Left hindlimb (tissue), 1 donor: ENCODE measurements at regions not wholly inside any gene's neighbourhood (a gene's known extent, or its start where the extent isn't known, plus 50 kb on each side); places are given as distances from the start of the nearest gene placed in this dataset.
"Not testable (repeated sequence)": the region's sequence is repeated elsewhere in the genome, so short reads cannot be mapped to it uniquely, and the experiment has no call there.

Experiments used
- DNase-seq: peaks from one replicate; pipeline ENCODE4 v3.0.0-alpha.2; 2018

DNA sequence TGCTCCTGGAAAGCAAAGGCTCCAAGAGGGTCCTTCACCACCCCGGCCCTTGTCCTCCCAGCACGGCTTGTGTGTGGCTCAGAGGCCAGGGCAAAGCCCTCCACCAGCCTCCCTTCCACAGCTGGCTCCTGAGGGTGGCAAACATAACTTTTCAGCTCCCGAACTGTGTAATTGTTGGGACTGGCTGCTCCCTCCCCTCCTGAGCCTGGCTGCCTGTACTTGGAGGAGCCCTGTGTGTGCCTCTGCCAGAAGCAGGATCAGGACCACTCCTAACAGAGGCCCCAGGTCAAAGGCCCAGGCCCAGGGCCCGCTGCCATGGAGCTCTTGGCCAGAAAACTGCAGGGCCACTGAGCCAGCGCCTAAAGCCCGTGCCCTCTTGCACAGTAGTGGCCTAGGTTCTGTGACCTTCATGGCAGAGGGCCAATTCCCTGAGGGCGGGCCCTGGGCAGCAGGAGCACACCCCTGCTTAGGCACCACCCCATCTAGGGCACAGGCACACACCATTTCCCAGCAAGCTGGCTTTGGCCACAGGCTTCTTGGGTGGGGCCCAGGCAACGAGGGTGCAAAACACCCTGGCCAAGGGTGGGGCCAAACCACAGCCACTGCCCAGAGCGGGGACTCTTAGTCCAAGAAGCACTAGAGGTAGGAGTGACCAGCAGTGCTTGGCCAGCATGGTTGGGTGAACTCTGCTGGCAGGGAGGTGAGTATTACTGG is 201.2 kb downstream of the TBC1D2B start:
- DNase-seq: not testable (repeated sequence)

DNA sequence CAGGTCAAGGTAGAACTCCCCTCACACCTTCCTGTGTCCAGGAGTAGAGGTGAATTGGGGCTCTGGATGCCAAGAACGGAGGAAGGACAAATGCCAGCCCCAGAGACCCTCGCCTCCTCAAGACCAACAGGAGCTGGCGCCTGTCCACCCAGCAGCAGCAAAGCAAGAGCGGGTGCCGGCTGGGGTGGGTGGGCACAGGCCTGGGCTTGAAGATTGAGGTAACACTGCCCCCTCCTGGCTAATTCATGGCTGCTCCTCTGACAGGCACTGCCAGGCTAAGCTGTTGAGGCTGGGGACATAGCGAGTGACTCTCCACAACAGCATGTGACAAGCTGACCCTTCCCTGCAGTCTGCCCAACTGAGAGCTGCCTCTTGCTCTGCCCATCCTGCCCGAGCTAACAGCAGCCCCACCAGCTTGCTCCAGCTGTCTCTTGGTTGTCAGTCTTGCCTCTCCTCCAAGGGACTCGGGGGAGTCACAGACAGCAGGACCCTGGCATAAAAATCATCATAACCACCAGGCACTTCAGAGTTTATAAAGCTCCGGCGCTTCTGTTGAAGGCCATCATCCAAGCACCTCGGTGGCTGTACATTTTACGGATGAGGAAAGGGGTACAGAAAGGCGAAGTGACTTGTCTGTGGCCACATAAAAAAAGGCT is 202.3 kb downstream of the TBC1D2B start:
- DNase-seq: not testable (repeated sequence)

DNA sequence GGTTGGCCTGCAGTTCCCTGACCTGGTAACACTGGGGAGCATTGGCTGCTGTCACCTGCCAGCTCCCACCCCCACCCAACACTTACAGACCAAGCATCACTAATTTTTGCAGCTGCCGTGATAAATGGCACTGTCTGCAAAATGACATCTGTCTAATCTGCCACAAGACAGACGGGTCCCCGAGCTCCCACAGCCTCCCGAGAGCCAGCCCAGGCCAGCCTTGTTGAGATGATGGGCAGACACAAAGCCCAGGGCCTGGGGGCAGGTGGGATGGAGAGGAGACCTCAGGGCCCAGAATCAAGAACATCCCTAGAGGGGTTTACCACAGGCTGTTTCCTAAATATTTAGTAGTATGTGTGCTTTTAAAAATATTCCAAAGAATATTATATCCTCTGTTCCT is 203.4 kb downstream of the TBC1D2B start:
- DNase-seq: no peak

DNA sequence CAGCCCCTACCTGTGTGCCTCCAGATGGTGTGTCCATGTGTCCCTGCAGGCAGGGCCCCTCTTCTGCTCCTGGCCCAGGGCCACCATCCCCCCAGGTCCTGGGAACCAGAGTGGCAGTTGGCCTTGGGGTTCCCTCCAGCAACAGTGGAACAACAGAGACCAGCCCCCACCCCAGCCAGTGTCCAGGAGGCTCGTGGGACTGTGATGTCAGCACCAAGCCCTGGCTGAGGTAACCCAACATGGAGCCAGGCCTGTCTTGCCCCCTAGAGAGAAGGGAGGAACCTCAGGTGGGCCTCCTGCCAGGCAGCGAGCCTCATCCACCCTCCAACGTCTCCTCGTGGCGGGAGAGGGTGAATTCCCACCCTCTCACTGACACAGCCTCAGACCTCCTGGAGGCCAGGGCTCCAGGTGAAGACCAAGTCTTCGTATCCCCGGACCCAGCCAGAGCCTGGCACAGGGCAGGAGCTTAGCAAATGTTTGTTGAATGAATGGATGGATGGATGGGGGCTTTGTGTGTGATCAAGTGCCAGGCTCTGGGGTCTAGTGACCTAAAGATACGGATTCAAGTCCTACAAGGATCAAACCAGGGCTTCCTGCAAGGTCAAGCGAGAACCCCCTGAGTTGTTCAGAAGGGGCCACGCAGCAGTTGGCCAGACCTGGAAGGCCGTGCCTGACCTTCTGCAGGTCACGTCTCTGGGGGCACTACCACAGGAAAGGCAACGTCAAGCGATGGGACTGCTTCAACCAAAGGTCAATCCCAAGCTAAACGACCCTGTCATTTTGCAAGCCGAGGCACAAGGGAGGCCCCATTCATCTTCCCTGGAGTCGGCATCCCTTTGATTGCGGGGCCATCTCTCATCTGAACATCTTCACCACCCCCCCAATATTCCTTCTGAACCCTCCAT is 204.7 kb downstream of the TBC1D2B start:
- DNase-seq: peak; percentile 20

DNA sequence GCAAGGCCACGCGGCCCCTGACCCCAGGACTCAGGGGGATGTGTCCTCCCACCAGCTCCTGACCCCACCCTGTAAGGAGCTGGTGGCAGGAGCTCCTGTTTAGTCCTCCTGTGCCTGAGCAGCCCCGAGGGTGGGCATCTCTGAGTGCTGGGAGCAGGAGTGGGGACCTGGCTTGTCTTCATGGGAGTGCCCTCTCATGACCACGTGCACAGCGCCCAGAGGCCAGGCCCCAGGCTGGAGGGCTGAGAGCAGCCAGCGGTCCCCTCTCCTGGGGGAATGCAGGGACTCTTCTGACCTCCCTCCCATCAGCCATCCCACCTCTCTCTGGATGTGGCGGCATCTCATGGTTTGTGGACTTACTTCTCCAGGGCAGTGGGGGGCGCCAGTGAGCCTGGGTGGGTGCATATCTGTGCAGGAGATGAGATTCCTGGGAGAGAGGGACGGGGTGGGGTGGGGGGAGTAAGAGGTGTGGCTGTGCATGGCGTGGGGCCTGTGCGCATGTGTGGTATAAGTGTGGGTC is 205.6 kb downstream of the TBC1D2B start:
- DNase-seq: peak; percentile 23

DNA sequence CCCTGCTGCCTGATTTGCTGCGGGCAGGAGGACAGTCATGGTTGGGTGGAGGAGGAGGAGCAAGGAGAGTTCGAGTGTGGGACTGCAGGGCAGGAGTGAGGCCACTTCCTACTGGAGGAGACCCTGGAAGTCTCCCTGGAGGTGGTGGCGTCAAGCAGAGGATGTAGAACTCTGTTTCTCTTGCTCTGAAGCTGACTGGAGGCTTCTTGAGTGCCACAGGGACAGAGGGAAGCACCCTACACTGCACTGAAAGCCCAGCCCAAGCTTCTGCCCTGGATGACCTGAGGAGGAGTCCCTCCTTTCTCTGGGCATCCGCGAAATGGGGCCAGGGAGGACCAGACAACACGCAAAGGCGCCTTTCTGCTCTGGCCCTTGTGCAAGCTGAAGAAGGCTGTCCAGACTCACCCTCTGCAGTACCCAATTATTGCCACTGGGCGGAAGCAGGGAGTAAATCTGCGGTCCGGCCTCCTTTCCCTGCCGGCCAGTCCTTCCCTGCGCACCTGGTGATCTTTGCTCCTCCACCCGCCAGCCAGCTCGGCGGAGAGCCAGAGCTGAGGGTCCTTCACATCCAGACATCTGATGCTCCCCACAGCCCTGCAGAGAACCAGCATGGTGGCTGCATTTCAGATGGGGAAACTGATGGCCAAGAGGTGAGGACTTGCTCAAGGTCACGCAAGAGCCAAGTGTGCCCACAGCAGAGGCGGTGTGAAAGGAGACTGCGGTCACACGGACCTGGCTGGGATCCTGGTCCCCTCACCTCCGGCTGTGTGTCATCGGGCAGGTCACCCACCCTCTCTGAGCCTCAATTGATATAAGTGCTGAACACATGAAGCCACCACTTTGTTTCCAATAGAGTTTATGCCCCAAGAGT is 207.1 kb downstream of the TBC1D2B start:
- DNase-seq: peak; percentile 72

DNA sequence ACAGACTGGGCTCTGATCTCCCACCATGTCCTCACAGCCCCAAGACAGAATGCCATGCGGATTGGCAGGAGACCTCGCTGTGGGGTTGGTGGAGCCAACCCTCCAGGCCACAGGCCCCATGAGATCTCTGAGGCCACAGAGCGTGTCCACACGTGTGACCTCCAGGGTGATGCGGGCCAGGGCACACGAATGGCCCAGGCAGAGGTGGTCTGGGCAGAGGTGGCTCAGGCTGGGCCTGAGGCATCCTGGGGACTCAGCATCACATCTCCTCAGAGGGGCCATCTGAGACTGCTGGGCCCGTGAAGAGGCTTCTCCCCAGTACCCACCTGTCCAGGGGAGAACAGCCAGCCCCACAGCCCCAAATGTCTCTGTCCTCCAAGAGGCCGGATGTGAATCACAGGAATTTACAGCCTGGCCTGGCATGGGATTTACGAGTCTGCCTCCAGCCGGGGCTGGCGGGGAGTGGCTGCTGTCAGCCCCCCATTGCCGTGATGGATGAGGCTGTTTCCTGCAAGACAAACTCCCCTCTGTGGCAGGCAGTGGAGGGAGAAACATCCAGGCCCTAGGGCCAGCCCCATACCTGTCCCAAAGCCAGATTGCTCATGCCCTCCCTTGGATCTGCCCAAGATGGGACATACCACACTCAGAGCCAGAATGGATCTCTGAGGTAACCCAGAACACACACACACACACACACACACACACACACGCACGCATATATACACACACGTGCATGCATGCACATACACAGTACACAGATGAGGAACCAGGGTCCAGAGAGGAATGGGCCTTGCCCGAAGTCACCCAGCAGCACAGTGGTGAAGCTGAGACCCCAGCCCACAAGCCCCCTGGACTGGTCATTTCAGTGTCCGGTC is 208.3 kb downstream of the TBC1D2B start:
- peak; percentile 50 for DNase-seq

DNA sequence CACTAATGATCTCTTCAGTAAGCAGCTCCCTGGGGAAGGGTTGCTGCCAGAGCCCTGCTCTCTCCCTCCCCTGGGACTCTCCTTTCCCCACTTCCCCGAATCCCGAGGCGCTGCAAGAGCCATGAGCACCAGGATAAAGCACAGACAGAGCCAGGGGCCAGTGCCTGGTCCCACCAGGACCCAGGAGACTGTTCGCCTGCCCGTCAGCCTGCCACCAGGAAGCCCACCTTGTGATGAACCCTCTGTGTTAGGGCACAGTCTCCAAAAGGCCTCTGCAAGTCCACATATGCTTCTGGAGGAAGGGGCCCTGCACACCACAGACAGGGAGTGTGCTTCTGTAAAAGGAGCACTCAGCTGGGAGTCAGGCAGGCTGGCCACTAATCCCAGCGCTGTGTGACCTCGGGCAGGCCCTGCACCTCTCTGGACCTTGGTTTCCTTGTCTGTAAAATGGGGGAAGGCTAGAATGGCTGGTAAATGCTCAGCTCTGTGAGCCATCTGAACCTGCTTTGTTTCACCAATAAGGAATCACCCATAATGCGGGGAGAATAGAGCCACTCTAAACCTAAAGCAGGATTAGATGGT is 209.4 kb downstream of the TBC1D2B start:
- DNase-seq: not testable (repeated sequence)

DNA sequence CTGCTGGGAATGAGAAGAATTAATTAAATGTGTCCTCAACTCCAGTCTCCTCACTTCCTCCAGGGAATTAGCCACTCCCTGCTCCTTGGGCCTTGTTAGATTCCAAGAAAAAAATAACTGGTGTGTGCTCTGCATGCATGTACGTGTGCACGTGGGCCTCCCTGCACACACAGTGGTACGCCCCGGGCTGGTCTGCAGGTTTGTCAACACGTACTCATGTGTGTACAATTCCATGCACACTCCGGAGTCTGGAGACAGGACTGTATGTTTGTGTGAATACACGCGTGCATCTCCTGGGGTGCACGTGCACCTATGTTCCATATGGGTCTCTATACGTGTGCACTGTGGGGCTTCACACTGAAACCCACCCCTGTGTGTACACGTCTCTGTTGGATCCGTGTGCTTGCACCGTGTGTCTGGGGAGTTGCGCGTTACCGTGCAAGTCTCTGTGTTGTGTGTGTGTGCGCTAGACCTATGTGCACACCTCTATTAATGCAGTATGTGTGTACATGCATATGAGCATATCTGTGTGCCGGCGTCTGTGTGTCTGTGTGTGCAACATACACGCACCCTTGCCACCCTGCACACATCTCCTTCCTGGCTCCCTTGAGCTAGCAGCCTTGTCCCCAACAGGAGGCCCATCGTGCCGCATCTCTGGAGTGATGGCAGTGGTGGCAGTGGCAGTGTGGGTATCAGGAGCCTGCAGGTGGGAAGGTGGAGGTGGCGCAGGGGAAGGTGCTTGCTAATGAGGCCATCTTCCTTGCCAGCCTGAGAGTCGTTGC is 210.1 kb downstream of the TBC1D2B start:
- no peak for DNase-seq

DNA sequence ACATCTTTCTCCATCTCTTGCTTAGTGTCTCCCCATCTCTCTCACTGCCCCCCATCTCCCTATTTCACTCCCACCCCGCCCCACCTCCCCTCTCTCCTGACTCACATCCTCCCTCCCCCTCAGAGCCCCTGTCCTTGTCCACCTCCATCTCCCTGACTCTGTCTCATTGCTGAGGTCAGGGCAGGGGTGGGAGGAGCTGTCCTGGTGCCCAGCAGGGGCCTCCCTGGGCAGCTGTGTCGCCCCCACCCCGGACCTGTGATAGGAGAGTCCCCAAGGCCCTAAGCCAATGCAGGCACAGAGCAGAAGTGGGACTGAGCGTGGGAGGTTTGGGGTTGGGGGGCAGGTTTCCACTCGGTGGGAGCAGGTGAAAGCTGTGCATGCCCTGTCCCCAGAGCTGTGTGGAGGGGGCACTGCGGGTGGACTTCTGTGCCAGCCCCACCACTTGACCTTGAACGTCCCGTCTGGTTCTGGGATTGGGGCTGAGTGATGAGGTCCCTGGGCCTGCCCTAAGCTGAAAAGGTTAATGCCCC is 210.8 kb downstream of the TBC1D2B start:
- no peak for DNase-seq

DNA sequence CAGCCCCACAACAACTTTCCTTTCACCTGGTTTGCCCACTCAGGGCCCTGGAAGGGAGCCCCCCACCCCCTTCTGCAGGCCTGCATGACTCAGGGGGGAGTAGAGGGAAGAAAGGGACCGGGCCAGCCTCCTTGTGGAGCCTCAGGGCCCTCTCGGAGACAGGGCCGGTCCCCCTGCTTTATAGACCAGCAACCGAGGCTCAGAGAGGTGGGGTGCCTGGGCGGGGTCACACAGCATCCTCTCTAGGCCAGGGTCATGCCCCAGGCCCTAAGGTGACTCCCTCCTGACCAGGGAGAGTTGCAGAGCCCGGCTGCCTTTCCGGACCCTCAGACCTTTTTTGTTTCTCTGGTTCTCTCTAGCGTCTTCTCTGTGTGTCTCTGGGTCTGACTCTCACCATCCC is 211.3 kb downstream of the TBC1D2B start:
- no peak for DNase-seq

DNA sequence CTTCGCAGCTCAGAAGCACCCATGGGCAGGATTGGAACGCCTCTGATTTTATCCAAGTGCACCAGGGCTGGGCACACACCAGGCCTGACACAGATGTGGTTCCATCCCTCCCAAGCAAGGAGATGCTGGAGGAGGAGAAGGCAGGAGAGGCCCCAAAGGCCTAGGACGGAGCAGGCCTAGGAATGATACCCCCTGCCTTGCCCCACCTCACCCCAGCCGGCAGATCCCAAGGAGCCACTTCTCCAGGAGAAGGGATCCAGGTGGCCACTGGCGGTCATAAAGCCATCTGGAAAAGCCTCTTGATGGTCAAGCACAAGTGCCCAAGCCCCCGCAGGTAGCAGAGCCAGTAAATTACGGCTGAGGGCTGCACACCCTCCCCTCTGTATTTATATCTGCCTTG is 211.8 kb downstream of the TBC1D2B start:
- no peak for DNase-seq

DNA sequence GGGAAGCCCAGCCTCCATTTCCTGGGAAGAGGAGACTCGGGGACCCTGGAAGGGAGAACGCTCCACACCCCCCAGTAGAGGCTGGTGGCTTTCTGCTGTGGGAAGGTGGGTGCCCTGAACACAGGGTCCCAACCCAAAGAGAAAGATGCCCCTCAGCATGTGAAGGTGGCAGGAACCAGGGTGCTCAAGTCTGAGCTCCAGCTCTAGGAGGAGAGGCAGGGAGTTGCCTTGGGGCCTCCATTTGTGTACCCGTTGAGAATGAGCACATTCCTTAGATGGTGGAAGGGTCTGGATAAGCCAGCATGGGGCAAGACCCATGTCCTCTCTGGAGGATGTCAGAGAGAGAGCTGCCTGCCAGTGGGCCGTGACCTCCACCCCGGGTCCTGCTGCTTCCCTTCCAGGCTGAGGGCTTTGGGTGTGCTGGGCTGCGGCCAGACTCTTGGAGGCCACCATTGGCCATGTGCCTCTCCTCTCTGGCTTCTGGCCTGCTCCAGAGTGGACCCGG is 212.4 kb downstream of the TBC1D2B start:
- DNase-seq: no peak

DNA sequence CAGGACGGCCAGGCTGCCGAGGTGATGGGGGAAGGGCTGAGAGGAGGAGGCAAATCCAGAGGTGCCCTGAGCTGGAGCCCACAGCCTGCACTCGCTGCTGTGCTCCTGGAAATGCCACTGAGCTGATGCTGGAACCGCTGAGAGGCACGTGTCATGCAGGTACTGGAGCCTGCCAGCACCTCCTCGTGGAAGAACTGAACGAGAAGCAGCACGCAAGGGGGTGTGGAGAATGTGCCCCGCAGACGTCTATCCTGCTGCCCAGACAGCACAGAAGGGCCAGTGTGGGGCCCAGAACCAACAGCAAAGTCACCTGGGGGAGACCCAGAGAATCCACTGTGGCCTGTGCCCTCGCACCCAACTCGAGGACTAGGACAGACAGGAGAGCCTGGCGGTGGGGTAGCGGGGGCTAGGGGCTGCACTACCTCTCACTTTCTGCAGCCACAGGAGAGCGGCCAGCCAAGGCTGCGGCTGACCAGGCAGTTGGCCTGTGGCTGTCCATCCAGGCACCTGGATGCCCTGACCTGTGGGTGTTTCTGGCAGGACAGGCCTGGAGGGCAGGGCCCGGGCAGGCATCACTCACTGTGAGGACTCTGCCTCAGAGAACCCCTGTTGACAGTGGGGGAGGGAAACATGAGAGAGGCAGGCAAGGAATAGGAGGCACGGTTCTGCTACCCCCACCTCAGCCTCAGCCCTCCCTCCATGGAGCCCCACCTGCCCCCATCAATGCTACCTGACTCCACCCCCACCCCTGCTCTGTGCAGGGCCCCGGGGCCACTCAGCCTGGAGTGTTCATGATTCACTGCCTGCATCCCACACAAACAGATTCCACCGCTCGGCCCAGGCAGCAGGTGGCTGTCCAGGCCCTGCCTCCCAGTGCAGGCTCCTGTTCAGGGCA is 213.1 kb downstream of the TBC1D2B start:
- DNase-seq: peak; percentile 32

DNA sequence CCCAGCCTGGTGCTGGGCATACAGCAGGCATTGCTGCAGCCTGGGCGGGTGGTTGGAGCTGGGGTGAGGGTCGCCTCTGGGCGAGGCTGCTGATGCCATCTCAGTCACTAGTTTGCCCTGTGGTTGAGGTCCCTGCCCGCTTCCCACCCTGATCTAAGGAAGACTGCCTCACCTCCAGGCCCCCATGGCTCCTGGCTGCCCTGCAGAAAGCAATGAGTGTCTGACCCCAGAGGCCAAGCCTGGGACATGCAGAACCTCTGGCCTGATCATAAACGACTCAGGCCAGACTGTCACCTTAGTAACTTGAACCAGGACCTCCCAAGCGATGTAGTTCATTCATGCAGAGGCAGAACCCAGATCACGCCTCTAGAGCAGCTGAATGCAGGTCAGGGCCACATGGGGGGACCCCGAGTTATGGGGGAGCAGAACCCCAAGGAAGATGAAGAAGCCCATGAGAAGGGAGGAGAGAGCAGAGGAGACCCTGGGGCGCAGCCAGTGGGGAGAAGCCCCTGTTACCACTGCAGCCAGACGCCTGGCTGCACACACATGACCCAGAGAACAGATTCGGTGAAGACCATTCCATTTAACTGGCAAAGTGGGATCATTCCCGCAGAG is 213.9 kb downstream of the TBC1D2B start:
- DNase-seq: no peak

DNA sequence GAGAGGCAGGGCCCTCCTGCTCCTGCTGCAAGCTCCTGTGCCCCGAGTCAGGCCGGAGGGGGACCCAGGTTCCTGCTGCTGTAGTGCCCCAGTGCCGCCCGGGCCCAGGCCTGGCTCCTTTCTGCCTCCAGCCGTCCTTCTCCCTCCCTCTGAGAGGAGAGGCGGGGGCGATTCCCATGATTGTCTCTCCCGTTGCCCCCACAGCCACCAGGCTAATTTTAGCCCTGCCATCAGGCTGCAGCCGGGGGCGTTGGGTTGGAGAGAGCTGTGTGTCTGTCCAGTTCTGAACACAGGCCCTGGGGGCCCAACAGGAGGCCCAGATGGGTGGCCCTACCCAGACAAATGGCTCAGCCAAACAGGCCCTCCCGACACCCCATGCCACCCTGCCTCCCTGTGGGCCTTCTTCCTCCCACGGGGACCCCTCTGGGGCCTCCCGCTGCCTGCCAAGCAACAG is 214.8 kb downstream of the TBC1D2B start:
- peak; percentile 23 for DNase-seq

DNA sequence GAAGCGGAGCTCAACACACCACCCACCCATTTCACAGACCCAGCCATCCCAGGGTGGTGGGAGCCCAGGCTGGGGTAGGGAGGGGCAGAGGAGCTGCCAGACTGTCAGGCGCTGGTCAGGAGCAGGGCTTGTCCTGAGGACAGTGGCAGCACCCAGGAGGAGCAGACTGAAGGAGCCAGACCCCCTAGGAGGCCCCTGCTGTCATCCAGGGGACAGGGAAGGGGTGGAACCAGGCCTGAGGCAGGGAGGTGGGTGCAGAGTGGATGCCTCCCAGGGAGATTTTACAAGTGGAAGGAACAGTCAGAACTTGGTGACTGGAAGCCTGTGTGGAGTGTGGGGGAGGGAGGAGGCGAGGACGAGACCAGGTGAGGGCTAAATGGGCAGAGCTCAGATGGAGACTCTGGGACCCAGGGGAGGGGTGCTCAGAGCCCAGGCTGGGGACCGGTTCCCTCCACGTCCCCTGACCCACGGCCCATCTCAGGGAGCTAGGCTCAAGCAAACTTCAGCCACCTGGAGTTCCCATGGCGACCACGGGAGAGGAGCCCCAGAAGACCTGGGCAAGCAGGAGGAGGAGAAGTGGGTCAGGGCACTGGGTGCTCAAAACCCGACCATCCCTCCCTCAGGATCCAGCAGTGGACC is 215.4 kb downstream of the TBC1D2B start:
- DNase-seq: peak; percentile 26
